HCT116 (cell line): ENCODE measurements at regions not wholly inside any gene's neighbourhood (a gene's known extent, or its start where the extent isn't known, plus 50 kb on each side); places are given as distances from the start of the nearest gene placed in this dataset.

Source experiments
- ATAC-seq: fragments of 200-7000 bp; cut with Tn5 transposase; 2 replicates; pipeline ENCODE4 v1.9.1; 2020; ENCODE audit warnings: mild to moderate bottlenecking, moderate library complexity
- BruUV-seq: library from RNA; stranded (reverse); fragments of 400-500 nt; replicated peaks from 2 replicates; lab custom pipeline; 2021; lab: Mats Ljungman, UMichigan
- CTCF ChIA-PET: fragments of 300-600 bp; sonication (Branson Sonifier 250); formaldehyde crosslinking; loops from one replicate; lab custom pipeline; 2021; ENCODE audit warnings: antibody characterized with exemption; lab: Charles Lee
- POLR2A ChIA-PET: fragments of 300-600, 350-600 bp; sonication (Branson Sonifier 250); formaldehyde crosslinking; loops from one replicate; lab custom pipeline; 2021; ENCODE audit warnings: antibody characterized with exemption; lab: Charles Lee
- RAD21 ChIA-PET, 2 experiments: fragments of 300-600 bp; sonication (Branson Sonifier 250); formaldehyde crosslinking; loops; one replicate each; lab custom pipeline; 2023; ENCODE audit warnings: low total read pairs in 2 of 2; ENCODE audit not compliant: uncharacterized antibody in 2 of 2, unreplicated experiment in 2 of 2, low non-redundant PET in 1 of 2; lab: Charles Lee
- DNase-seq: peaks from one replicate; pipeline ENCODE4 v3.0.0-alpha.2; 2010; ENCODE audit warnings: low read depth, low spot score
- H2AFZ ChIP-seq: fragments of 200-600 bp; shearing (Covaris generic), sonication (generic); 2 replicates; pipeline ENCODE4 v1.6.1; 2017; ENCODE audit warnings: low read depth, mixed run types, mixed read lengths, antibody characterized with exemption, low read length; ENCODE audit not compliant: poor library complexity, severe bottlenecking
- H3K27ac ChIP-seq: 2 replicates; pipeline ENCODE4 v1.5.1; 2012; ENCODE audit warnings: low read depth, low read length
- H3K27me3 ChIP-seq: fragments of 200-600 bp; sonication (generic); 2 replicates; pipeline ENCODE4 v1.6.1; 2016; ENCODE audit warnings: mixed run types, low read length, mixed read lengths; ENCODE audit not compliant: insufficient read depth
- H3K36me3 ChIP-seq, 2 experiments: fragments of 200-500 bp in 1 of 2; fragments of 200-600 bp in 1 of 2; sonication (Bioruptor generic) in 1 of 2; sonication (generic) in 1 of 2; 2 replicates each; pipeline versions ENCODE4 v1.5.1 to v1.6.1; 2014 to 2016; ENCODE audit warnings: low read length in 2 of 2, inconsistent platforms in 1 of 2, mixed read lengths in 1 of 2, mixed run types in 1 of 2; ENCODE audit not compliant: insufficient read depth in 2 of 2, control insufficient read depth in 1 of 2
- H3K4me1 ChIP-seq, 2 experiments: fragments of 200-600 bp in 1 of 2; sonication (generic) in 1 of 2; 2 replicates each; pipeline versions ENCODE4 v1.5.1 to v1.6.1; 2012 to 2017; ENCODE audit warnings: low read length in 2 of 2, inconsistent platforms in 1 of 2, mild to moderate bottlenecking in 1 of 2, mixed read lengths in 1 of 2, mixed run types in 1 of 2, moderate library complexity in 1 of 2; ENCODE audit not compliant: insufficient read depth in 2 of 2, control insufficient read depth in 1 of 2
- H3K4me2 ChIP-seq: fragments of 200-600 bp; sonication (generic); 2 replicates; pipeline ENCODE4 v1.6.1; 2017; ENCODE audit warnings: mixed run types, low read length, mixed read lengths
- H3K4me3 ChIP-seq, 2 experiments: fragments of 200-600 bp in 1 of 2; sonication (generic) in 1 of 2; replicated peaks in 1 of 2; 2 replicates each; pipeline ENCODE4 v1.5.1; 2011 to 2016; ENCODE audit warnings: low read length in 2 of 2, control low read depth in 1 of 2, low read depth in 1 of 2, mild to moderate bottlenecking in 1 of 2, mixed read lengths in 1 of 2, mixed run types in 1 of 2
- H3K79me2 ChIP-seq: fragments of 200-600 bp; sonication (generic); 2 replicates; pipeline ENCODE4 v1.6.1; 2017; ENCODE audit warnings: mild to moderate bottlenecking, mixed run types, low read length, moderate library complexity, mixed read lengths; ENCODE audit not compliant: insufficient read depth
- H3K9ac ChIP-seq: fragments of 200-600 bp; sonication (generic); 2 replicates; pipeline ENCODE4 v1.6.1; 2016; ENCODE audit warnings: low read length, mixed read lengths
- H3K9me2 ChIP-seq: fragments of 200-600 bp; sonication (generic), shearing (Covaris generic); 2 replicates; pipeline ENCODE4 v1.6.1; 2017; ENCODE audit warnings: mixed run types, mild to moderate bottlenecking, moderate library complexity; ENCODE audit not compliant: insufficient read depth
- H3K9me3 ChIP-seq, 2 experiments: fragments of 200-500 bp in 1 of 2; fragments of 200-600 bp in 1 of 2; sonication (Bioruptor generic) in 1 of 2; sonication (generic) in 1 of 2; 2 replicates each; pipeline ENCODE4 v1.6.1; 2014 to 2017; ENCODE audit warnings: low read length in 2 of 2, mixed read lengths in 2 of 2, inconsistent platforms in 1 of 2, low read depth in 1 of 2, mild to moderate bottlenecking in 1 of 2, mixed run types in 1 of 2, moderate library complexity in 1 of 2; ENCODE audit not compliant: control insufficient read depth in 1 of 2, insufficient read depth in 1 of 2
- H4K20me1 ChIP-seq: fragments of 200-600 bp; sonication (generic), shearing (Covaris generic); 2 replicates; pipeline ENCODE4 v1.6.1; 2017; ENCODE audit warnings: mixed run types, mild to moderate bottlenecking, moderate library complexity; ENCODE audit not compliant: insufficient read depth
- CTCF ChIP-seq, 3 experiments: fragments of 200-600 bp in 1 of 3; sonication (generic) in 1 of 3; IDR thresholded peaks in 2 of 3; conservative IDR thresholded peaks in 1 of 3; 2 replicates each; pipeline ENCODE4 v1.5.1; 2012 to 2017; ENCODE audit warnings: low read depth in 2 of 3, low read length in 2 of 3, antibody characterized with exemption in 1 of 3, borderline replicate concordance in 1 of 3, control low read depth in 1 of 3, mild to moderate bottlenecking in 1 of 3, mixed read lengths in 1 of 3, mixed run types in 1 of 3, moderate library complexity in 1 of 3; ENCODE audit not compliant: insufficient read depth in 1 of 3
- EGR1 ChIP-seq: IDR thresholded peaks from 2 replicates; pipeline ENCODE4 v1.6.1; 2012; ENCODE audit warnings: low read depth
- EZH2 ChIP-seq: fragments of 200-600 bp; sonication (generic); IDR thresholded peaks from 2 replicates; pipeline ENCODE4 v1.6.1; 2017; ENCODE audit warnings: antibody characterized with exemption, mixed run types
- EZH2phosphoT487 ChIP-seq: fragments of 200-600 bp; IDR thresholded peaks from 2 replicates; pipeline ENCODE4 v1.6.1; 2018; ENCODE audit warnings: antibody characterized with exemption, borderline replicate concordance
- POLR2AphosphoS5 ChIP-seq: IDR thresholded peaks from 2 replicates; pipeline ENCODE4 v1.6.1; 2011; ENCODE audit warnings: mild to moderate bottlenecking, low read depth, low read length, moderate library complexity
- SIN3A ChIP-seq: IDR thresholded peaks from 2 replicates; pipeline ENCODE4 v1.6.1; 2012; ENCODE audit warnings: low read depth
- SP1 ChIP-seq: IDR thresholded peaks from 2 replicates; pipeline ENCODE4 v1.6.1; 2012; ENCODE audit warnings: low read depth
- SRF ChIP-seq: IDR thresholded peaks from 2 replicates; pipeline ENCODE4 v1.6.1; 2012; ENCODE audit warnings: low read depth
- TCF7L2 ChIP-seq: IDR thresholded peaks from 2 replicates; pipeline ENCODE4 v1.7.0; 2011; ENCODE audit warnings: borderline replicate concordance, inconsistent platforms; ENCODE audit not compliant: insufficient read depth, insufficient read length; ENCODE audit errors: extremely low read depth
- ZFX ChIP-seq: fragments of 450-650 bp; IDR thresholded peaks from 2 replicates; pipeline ENCODE4 v1.6.1; 2017
- intact Hi-C: fragments of 100-400 bp; cut with micrococcal nuclease; formaldehyde crosslinking; loops from 2 replicates; pipeline ENCODE4 v1.10.0; 2022

DNA sequence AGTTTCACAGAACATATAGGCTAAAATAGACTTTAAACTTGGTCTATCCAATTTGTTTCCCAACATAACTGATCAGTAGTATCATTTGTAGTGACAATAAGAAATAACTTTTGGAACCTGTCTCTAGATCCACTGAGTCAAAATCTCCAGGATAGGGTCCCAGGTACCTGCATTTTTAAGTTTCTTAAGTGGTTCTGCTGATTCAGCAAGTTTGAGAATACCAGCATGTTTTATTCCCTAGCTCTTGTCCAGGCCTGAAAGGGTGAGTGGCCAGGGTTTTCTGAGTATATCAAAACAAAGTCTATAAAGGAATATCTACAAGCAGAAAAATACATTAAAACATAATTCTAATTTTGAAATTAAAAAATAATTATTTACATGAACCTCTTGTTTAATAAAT is 573.1 kb upstream of the POU3F4 start (continued):
- TF ChIP-seq POLR2AphosphoS5: no peak
- no peak for TF ChIP-seq EGR1
- no peak for TF ChIP-seq SIN3A
- no peak for TF ChIP-seq ZFX

GRCh38 chrX:82945332-82945731 is 562.8 kb upstream of the POU3F4 start:
- no peak for TF ChIP-seq EZH2phosphoT487
- TF ChIP-seq TCF7L2: no peak
- no peak for TF ChIP-seq SP1
- TF ChIP-seq CTCF (IDR thresholded peaks at IDR 0.05 in 2 of 3, conservative IDR thresholded peaks at IDR 0.05 in 1 of 3; ENCODE audit: borderline replicate concordance in 1 of 3, insufficient read depth in 1 of 3, low read depth in 2 of 3, low read length in 2 of 3): no peak
- no peak for TF ChIP-seq ZFX
- no peak for TF ChIP-seq SIN3A
- TF ChIP-seq POLR2AphosphoS5: no peak
- no peak for TF ChIP-seq SRF
- no peak for TF ChIP-seq EZH2
- no peak overlapping the region for H3K27ac ChIP-seq
- intact Hi-C loops: no loop called here
- RAD21 ChIA-PET: no interaction called here
- H3K4me1 ChIP-seq: no peaks in the 10 kb centered on the region
- H3K4me3 ChIP-seq: no peak overlapping the region
- DNase-seq (no peak), ATAC-seq (no peak; the same call in 1 of the 2 replicates)
- no peak overlapping the region for H2AFZ ChIP-seq
- H4K20me1 ChIP-seq: no peaks in the 10 kb centered on the region
- CTCF ChIA-PET: no interaction called here
- H3K4me2 ChIP-seq: no peak overlapping the region
- H3K9me2 ChIP-seq: no peaks in the 10 kb centered on the region
- H3K9ac ChIP-seq: no peak overlapping the region
- H3K9me3 ChIP-seq: no peaks in the 10 kb centered on the region
- no peaks in the 10 kb centered on the region for H3K27me3 ChIP-seq
- H3K36me3 ChIP-seq: no peaks in the 10 kb centered on the region
- no TSS peak for BruUV-seq
- no peaks in the 10 kb centered on the region for H3K79me2 ChIP-seq
- POLR2A ChIA-PET: no interaction called here
